Liver (tissue), 8 donors: ENCODE measurements at regions not wholly inside any gene's neighbourhood (a gene's known extent, or its start where the extent isn't known, plus 50 kb on each side); places are given as distances from the start of the nearest gene placed in this dataset.

Experiments
- DNase-seq: peaks from one replicate; pipeline ENCODE4 v3.0.0-alpha.2; 2017; ENCODE audit warnings: low spot score
- H3K27ac ChIP-seq, 2 donors: one replicate each; pipeline ENCODE4 v1.7.0; 2013; ENCODE audit warnings: inconsistent platforms in 2 of 2, low read length in 2 of 2, control low read depth in 1 of 2, low read depth in 1 of 2, mild to moderate bottlenecking in 1 of 2
- H3K27me3 ChIP-seq, 4 donors: one replicate each; pipeline versions ENCODE4 v1.6.1 to v1.7.0; 2013; ENCODE audit warnings: low read length in 3 of 4, inconsistent platforms in 1 of 4, mild to moderate bottlenecking in 1 of 4, moderate library complexity in 1 of 4; ENCODE audit not compliant: control insufficient read depth in 4 of 4, insufficient read depth in 4 of 4
- H3K36me3 ChIP-seq, 4 donors: one replicate each; pipeline versions ENCODE4 v1.6.1 to v1.7.0; 2013; ENCODE audit warnings: low read length in 3 of 4, mild to moderate bottlenecking in 3 of 4, low read depth in 1 of 4, moderate library complexity in 1 of 4; ENCODE audit not compliant: control insufficient read depth in 4 of 4, insufficient read depth in 3 of 4
- H3K4me1 ChIP-seq, 4 donors: one replicate each; pipeline versions ENCODE4 v1.6.1 to v1.7.0; 2013; ENCODE audit warnings: low read length in 3 of 4, mild to moderate bottlenecking in 3 of 4, moderate library complexity in 1 of 4; ENCODE audit not compliant: control insufficient read depth in 4 of 4, insufficient read depth in 4 of 4
- H3K4me3 ChIP-seq, 3 donors: one replicate each; pipeline versions ENCODE4 v1.6.1 to v1.7.0; 2013; ENCODE audit warnings: low read length in 3 of 3, control low read depth in 1 of 3, low read depth in 1 of 3, mild to moderate bottlenecking in 1 of 3
- H3K9ac ChIP-seq, 2 donors: one replicate each; pipeline ENCODE4 v1.7.0; 2013; ENCODE audit warnings: low read length in 2 of 2, mild to moderate bottlenecking in 2 of 2, moderate library complexity in 2 of 2, control low read depth in 1 of 2, low read depth in 1 of 2
- H3K9me3 ChIP-seq, 4 donors: one replicate each; pipeline versions ENCODE4 v1.6.1 to v1.7.0; 2013; ENCODE audit warnings: low read length in 3 of 4; ENCODE audit not compliant: control insufficient read depth in 4 of 4
- EGR1 ChIP-seq, 2 donors: IDR thresholded peaks; 2 replicates each; pipeline ENCODE4 v1.6.1; 2016 to 2018; ENCODE audit warnings: antibody characterized with exemption in 2 of 2, low read depth in 2 of 2
- FOXA1 ChIP-seq: IDR thresholded peaks from 2 replicates; pipeline ENCODE4 v1.6.1; 2016; ENCODE audit warnings: antibody characterized with exemption
- FOXA2 ChIP-seq: IDR thresholded peaks from 2 replicates; pipeline ENCODE4 v1.6.1; 2016; ENCODE audit warnings: antibody characterized with exemption
- GABPA ChIP-seq, 2 donors: IDR thresholded peaks in 1 of 2; conservative IDR thresholded peaks in 1 of 2; 2 replicates each; pipeline ENCODE4 v1.6.1; 2016; ENCODE audit warnings: antibody characterized with exemption in 2 of 2, mild to moderate bottlenecking in 1 of 2, moderate library complexity in 1 of 2
- HNF4A ChIP-seq, 2 donors: conservative IDR thresholded peaks; 2 replicates each; pipeline ENCODE4 v1.6.1; 2016; ENCODE audit warnings: antibody characterized with exemption in 2 of 2, mild to moderate bottlenecking in 2 of 2
- JUND ChIP-seq, 2 donors: IDR thresholded peaks; 2 replicates each; pipeline ENCODE4 v1.6.1; 2016; ENCODE audit warnings: antibody characterized with exemption in 2 of 2
- NR2F2 ChIP-seq: IDR thresholded peaks from 2 replicates; pipeline ENCODE4 v1.6.1; 2016; ENCODE audit warnings: antibody characterized with exemption
- RAD21 ChIP-seq, 2 donors: IDR thresholded peaks; 2 replicates each; pipeline ENCODE4 v1.6.1; 2016; ENCODE audit warnings: antibody characterized with exemption in 2 of 2, mild to moderate bottlenecking in 2 of 2
- RXRA ChIP-seq, 2 donors: IDR thresholded peaks; 2 replicates each; pipeline ENCODE4 v1.6.1; 2017 to 2018; ENCODE audit warnings: antibody characterized with exemption in 2 of 2, mild to moderate bottlenecking in 1 of 2
- SP1 ChIP-seq: IDR thresholded peaks from 2 replicates; pipeline ENCODE4 v1.6.1; 2018; ENCODE audit warnings: antibody characterized with exemption, mild to moderate bottlenecking
- TAF1 ChIP-seq: conservative IDR thresholded peaks from 2 replicates; pipeline ENCODE4 v1.6.1; 2016; ENCODE audit warnings: antibody characterized with exemption, mild to moderate bottlenecking
- YY1 ChIP-seq: IDR thresholded peaks from 2 replicates; pipeline ENCODE4 v1.6.1; 2016; ENCODE audit warnings: antibody characterized with exemption, mild to moderate bottlenecking
- WGBS: extraction: QIAGEN DNeasy Blood & Tissue Kit; methylation state at CpG from one replicate; pipeline ENCODE4 v1.1.7; 2013; 5-methylcytosine and 5-hydroxymethylcytosine counted together
- TF ChIP-seq, protein P1 (sequence below): IDR thresholded peaks from 2 replicates; pipeline ENCODE4 v1.6.1; 2016; ENCODE audit warnings: antibody characterized with exemption, mild to moderate bottlenecking
- TF ChIP-seq, protein P2 (sequence below): IDR thresholded peaks from 2 replicates; pipeline ENCODE4 v1.6.1; 2016; ENCODE audit warnings: antibody characterized with exemption
- TF ChIP-seq, protein P3 (sequence below): fragments of 150-350 bp; IDR thresholded peaks from 2 replicates; pipeline ENCODE4 v1.5.1; 2017; ENCODE audit warnings: improper control_type of control experiment, low read depth, low read length; ENCODE audit not compliant: missing input control
- TF ChIP-seq, protein P4 (sequence below): IDR thresholded peaks from 2 replicates; pipeline ENCODE4 v1.6.1; 2016; ENCODE audit warnings: antibody characterized with exemption
- donor health status: healthy.
- donor health status: healthy.
- donor health status: healthy.
- donor health status: healthy.
- donor health status: healthy.

GRCh38 chr3:28634019-28634418 lies 285.4 kb upstream of the AZI2 start (continued):
- TF ChIP-seq, protein P1, sequence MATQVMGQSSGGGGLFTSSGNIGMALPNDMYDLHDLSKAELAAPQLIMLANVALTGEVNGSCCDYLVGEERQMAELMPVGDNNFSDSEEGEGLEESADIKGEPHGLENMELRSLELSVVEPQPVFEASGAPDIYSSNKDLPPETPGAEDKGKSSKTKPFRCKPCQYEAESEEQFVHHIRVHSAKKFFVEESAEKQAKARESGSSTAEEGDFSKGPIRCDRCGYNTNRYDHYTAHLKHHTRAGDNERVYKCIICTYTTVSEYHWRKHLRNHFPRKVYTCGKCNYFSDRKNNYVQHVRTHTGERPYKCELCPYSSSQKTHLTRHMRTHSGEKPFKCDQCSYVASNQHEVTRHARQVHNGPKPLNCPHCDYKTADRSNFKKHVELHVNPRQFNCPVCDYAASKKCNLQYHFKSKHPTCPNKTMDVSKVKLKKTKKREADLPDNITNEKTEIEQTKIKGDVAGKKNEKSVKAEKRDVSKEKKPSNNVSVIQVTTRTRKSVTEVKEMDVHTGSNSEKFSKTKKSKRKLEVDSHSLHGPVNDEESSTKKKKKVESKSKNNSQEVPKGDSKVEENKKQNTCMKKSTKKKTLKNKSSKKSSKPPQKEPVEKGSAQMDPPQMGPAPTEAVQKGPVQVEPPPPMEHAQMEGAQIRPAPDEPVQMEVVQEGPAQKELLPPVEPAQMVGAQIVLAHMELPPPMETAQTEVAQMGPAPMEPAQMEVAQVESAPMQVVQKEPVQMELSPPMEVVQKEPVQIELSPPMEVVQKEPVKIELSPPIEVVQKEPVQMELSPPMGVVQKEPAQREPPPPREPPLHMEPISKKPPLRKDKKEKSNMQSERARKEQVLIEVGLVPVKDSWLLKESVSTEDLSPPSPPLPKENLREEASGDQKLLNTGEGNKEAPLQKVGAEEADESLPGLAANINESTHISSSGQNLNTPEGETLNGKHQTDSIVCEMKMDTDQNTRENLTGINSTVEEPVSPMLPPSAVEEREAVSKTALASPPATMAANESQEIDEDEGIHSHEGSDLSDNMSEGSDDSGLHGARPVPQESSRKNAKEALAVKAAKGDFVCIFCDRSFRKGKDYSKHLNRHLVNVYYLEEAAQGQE: no peak
- TF ChIP-seq RAD21 (IDR thresholded peaks at IDR 0.05): no peak

DNA sequence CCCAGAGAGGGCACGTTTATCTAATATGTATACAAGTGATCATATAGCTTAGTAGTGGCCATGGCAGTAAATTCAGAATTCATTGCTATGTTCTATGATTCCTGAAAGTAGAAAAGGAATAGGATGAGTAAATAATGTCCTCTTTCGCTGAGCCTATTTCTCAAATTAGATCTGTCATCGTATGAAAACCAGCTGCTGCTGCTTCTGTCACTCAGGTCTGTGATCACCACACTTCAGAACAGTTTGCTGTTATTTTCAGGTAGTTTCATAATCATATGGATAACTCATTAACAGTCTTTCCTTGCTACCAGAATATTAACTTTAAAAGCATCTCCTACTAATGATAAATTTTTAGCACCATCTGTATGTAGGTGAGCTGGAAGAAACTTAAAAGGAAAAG lies 289.1 kb upstream of the AZI2 start:
- no peak overlapping the region for H3K4me3 ChIP-seq
- H3K4me1 ChIP-seq: no peaks in the 10 kb centered on the region
- TF ChIP-seq RXRA (IDR thresholded peaks at IDR 0.05): no peak
- no peak for TF ChIP-seq YY1
- TF ChIP-seq, protein P2, sequence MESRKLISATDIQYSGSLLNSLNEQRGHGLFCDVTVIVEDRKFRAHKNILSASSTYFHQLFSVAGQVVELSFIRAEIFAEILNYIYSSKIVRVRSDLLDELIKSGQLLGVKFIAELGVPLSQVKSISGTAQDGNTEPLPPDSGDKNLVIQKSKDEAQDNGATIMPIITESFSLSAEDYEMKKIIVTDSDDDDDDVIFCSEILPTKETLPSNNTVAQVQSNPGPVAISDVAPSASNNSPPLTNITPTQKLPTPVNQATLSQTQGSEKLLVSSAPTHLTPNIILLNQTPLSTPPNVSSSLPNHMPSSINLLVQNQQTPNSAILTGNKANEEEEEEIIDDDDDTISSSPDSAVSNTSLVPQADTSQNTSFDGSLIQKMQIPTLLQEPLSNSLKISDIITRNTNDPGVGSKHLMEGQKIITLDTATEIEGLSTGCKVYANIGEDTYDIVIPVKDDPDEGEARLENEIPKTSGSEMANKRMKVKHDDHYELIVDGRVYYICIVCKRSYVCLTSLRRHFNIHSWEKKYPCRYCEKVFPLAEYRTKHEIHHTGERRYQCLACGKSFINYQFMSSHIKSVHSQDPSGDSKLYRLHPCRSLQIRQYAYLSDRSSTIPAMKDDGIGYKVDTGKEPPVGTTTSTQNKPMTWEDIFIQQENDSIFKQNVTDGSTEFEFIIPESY: no peak
- TF ChIP-seq, protein P3, sequence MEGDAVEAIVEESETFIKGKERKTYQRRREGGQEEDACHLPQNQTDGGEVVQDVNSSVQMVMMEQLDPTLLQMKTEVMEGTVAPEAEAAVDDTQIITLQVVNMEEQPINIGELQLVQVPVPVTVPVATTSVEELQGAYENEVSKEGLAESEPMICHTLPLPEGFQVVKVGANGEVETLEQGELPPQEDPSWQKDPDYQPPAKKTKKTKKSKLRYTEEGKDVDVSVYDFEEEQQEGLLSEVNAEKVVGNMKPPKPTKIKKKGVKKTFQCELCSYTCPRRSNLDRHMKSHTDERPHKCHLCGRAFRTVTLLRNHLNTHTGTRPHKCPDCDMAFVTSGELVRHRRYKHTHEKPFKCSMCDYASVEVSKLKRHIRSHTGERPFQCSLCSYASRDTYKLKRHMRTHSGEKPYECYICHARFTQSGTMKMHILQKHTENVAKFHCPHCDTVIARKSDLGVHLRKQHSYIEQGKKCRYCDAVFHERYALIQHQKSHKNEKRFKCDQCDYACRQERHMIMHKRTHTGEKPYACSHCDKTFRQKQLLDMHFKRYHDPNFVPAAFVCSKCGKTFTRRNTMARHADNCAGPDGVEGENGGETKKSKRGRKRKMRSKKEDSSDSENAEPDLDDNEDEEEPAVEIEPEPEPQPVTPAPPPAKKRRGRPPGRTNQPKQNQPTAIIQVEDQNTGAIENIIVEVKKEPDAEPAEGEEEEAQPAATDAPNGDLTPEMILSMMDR: no peak
- TF ChIP-seq TAF1: no peak
- TF ChIP-seq NR2F2: no peak
- no peak for TF ChIP-seq FOXA1
- no peak for TF ChIP-seq EGR1 (IDR thresholded peaks at IDR 0.05; ENCODE audit: low read depth in 2 of 2)
- TF ChIP-seq HNF4A (conservative IDR thresholded peaks at IDR 0.05): no peak
- TF ChIP-seq FOXA2: no peak
- TF ChIP-seq, protein P1: no peak
- no peak for TF ChIP-seq RAD21 (IDR thresholded peaks at IDR 0.05)
- TF ChIP-seq, protein P4, sequence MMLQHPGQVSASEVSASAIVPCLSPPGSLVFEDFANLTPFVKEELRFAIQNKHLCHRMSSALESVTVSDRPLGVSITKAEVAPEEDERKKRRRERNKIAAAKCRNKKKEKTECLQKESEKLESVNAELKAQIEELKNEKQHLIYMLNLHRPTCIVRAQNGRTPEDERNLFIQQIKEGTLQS: no peak
- no peak for TF ChIP-seq SP1
- no peak for TF ChIP-seq JUND (IDR thresholded peaks at IDR 0.05)
- no peak for TF ChIP-seq GABPA (IDR thresholded peaks at IDR 0.05 in 1 of 2, conservative IDR thresholded peaks at IDR 0.05 in 1 of 2)
- H3K9ac ChIP-seq: no peak overlapping the region
- H3K27ac ChIP-seq: no peak overlapping the region
- H3K27me3 ChIP-seq: no peaks in the 10 kb centered on the region
- 60% methylated on average over 3 of the region's 3 CpGs for WGBS
- DNase-seq: no peak
- H3K9me3 ChIP-seq: peaks cover 0 to 2% (median 0%) of the 10 kb centered on the region in 4 donors
- no peaks in the 10 kb centered on the region for H3K36me3 ChIP-seq
